ENCODE measurements at regions not wholly inside any gene's neighbourhood (a gene's known extent, or its start where the extent isn't known, plus 50 kb on each side); places are given as distances from the start of the nearest gene placed in this dataset.

DNA sequence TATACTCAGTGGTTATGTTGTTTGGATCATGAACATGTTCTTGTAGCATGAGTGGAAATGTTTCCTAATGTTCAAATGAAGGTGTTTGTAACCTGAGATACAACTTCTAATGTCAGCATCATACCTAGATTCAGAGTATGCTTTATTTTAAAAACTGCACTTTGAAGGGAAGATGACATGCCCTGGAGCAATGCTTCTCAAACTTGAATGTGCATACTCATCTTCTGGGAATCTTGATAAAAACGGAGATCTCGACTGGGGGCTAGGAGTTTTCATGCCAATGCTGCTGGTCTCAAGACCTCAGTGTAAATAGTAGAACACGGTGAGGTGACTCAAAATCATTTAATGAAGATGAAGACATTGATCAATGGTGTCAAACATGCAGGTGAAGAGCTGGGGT lies 440.0 kb upstream of the NOX3 start:
- TF ChIP-seq, protein P1, sequence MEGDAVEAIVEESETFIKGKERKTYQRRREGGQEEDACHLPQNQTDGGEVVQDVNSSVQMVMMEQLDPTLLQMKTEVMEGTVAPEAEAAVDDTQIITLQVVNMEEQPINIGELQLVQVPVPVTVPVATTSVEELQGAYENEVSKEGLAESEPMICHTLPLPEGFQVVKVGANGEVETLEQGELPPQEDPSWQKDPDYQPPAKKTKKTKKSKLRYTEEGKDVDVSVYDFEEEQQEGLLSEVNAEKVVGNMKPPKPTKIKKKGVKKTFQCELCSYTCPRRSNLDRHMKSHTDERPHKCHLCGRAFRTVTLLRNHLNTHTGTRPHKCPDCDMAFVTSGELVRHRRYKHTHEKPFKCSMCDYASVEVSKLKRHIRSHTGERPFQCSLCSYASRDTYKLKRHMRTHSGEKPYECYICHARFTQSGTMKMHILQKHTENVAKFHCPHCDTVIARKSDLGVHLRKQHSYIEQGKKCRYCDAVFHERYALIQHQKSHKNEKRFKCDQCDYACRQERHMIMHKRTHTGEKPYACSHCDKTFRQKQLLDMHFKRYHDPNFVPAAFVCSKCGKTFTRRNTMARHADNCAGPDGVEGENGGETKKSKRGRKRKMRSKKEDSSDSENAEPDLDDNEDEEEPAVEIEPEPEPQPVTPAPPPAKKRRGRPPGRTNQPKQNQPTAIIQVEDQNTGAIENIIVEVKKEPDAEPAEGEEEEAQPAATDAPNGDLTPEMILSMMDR (IDR thresholded peaks at IDR 0.05; ENCODE audit: insufficient read depth, low read depth, low read length, missing control alignments) = no peak
- no peak overlapping the region for H3K4me3 ChIP-seq (ENCODE audit: low read depth, low read length)
- no peak for DNase-seq (ENCODE audit: low read depth)

DNA sequence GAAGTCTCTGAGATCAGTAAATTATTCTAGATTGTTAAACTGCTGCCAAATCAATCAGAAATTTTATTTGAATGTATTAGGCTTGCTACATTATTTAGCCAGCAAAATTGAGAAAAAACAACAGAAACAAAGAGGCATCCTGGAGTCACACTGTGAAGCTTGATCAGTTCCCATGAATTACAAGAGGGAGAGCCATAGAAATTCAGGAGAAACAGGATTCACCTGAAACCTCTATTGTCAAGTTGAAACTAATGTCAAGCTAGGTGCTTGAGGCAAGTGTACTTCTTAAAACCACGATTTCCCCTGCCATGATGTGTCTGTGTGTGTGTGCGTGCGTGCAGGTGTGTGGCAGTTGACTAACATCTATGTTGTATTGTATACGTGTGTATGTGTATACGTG lies 439.1 kb upstream of the NOX3 start:
- TF ChIP-seq, protein P1 (IDR thresholded peaks at IDR 0.05; ENCODE audit: insufficient read depth, low read depth, low read length, missing control alignments) = no peak
- no peak overlapping the region for H3K4me3 ChIP-seq (ENCODE audit: low read depth, low read length)
- DNase-seq (ENCODE audit: low read depth) = no peak

GRCh38 chr6:155894262-155894661 lies 438.6 kb upstream of the NOX3 start:
- TF ChIP-seq, protein P1 (IDR thresholded peaks at IDR 0.05; ENCODE audit: insufficient read depth, low read depth, low read length, missing control alignments) = no peak
- no peak for DNase-seq (ENCODE audit: low read depth)
- H3K4me3 ChIP-seq (ENCODE audit: low read depth, low read length) = no peak overlapping the region

- TF ChIP-seq, protein P1 (IDR thresholded peaks at IDR 0.05; ENCODE audit: insufficient read depth, low read depth, low read length, missing control alignments) = no peak
- no peak overlapping the region for H3K4me3 ChIP-seq (ENCODE audit: low read depth, low read length)
- DNase-seq (ENCODE audit: low read depth) = no peak
These were observed 434.8 kb upstream of the NOX3 start for GRCh38 chr6:155890409-155890808.

DNA sequence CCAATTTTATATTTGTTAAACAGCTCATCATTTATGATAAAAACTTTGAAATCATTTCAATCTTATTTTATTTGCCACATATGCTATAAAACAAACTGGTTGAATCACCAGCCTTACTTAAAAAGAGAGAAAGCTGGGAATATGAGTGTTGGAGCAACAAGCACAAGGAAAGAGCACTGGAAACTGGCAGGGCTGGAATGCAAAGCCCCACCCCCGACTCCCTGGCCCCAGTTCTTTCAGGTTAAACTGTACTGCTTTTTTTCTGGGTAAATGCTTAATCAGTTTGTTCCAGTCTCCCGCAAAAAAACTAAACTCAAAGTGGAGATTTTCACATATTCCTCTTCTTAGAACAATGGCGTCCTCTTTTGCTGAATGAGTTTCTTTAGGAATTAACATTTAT lies 433.8 kb upstream of the NOX3 start:
- TF ChIP-seq, protein P1 (IDR thresholded peaks at IDR 0.05; ENCODE audit: insufficient read depth, low read depth, low read length, missing control alignments) = no peak
- DNase-seq (ENCODE audit: low read depth) = no peak

DNA sequence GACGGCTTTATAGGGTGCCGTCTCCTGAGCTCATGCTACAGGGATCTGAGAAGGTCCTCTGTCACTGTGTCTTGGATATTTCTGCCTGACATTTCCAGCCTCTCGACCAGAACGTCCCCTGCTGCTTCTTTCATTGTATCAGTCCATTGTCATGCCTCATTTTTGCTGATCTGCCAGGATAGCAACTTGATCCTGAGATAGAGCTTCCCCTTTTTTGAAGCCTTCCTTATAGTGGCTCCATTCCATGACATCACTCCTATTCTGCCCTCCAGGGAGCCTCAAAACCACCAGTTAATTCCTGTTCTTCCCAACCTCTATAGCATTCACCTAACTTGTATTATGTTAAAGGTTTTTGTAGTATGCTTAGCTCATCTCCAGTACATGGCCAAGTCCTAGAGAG lies 431.8 kb upstream of the NOX3 start:
- no peak overlapping the region for H3K4me3 ChIP-seq (ENCODE audit: low read depth, low read length)
- TF ChIP-seq, protein P1 (IDR thresholded peaks at IDR 0.05; ENCODE audit: insufficient read depth, low read depth, low read length, missing control alignments) = no peak
- DNase-seq (ENCODE audit: low read depth) = no peak

More for the DNA sequence above, 433.8 kb upstream of the NOX3 start:
- H3K4me3 ChIP-seq (ENCODE audit: low read depth, low read length) = no peak overlapping the region

GRCh38 chr6:155883741-155884140 lies 428.1 kb upstream of the NOX3 start:
- no peak for DNase-seq (ENCODE audit: low read depth)

More at GRCh38 chr6:155883741-155884140, 428.1 kb upstream of the NOX3 start:
- H3K4me3 ChIP-seq (ENCODE audit: low read depth, low read length) = no peak overlapping the region
- TF ChIP-seq, protein P1 (IDR thresholded peaks at IDR 0.05; ENCODE audit: insufficient read depth, low read depth, low read length, missing control alignments) = no peak
